GM18505 (cell line): ENCODE measurements at regions not wholly inside any gene's neighbourhood (a gene's known extent, or its start where the extent isn't known, plus 50 kb on each side); places are given as distances from the start of the nearest gene placed in this dataset.

ENCODE experiments used
- ATAC-seq: cut with Tn5 transposase; IDR thresholded peaks from one replicate; pipeline ENCODE4 v1.9.1; 2021; ENCODE audit not compliant: unreplicated experiment
- POLR2A ChIP-seq: IDR thresholded peaks from 4 replicates; pipeline ENCODE4 v1.6.1; 2011; ENCODE audit warnings: borderline replicate concordance; ENCODE audit not compliant: insufficient read depth, insufficient read length; ENCODE audit errors: extremely low read depth

GRCh38 chr5:173815571-173815970 lies 72.6 kb upstream of the CPEB4 start:
- no peak for ATAC-seq
- TF ChIP-seq POLR2A = no peak

GRCh38 chr5:173816728-173817127 lies 71.4 kb upstream of the CPEB4 start:
- no peak for ATAC-seq
- TF ChIP-seq POLR2A = no peak

- no peak for ATAC-seq
- TF ChIP-seq POLR2A = no peak
Measured at GRCh38 chr5:173817561-173817960, 70.6 kb upstream of the CPEB4 start.

- ATAC-seq = no peak
- no peak for TF ChIP-seq POLR2A
Measured at GRCh38 chr5:173819521-173819920, 68.6 kb upstream of the CPEB4 start.

GRCh38 chr5:173823274-173823644 lies 64.9 kb upstream of the CPEB4 start:
- TF ChIP-seq POLR2A = no peak
- no peak for ATAC-seq

- TF ChIP-seq POLR2A = no peak
- no peak for ATAC-seq
Measured at GRCh38 chr5:173823721-173824567, 64.2 kb upstream of the CPEB4 start.

GRCh38 chr5:173825215-173825865 lies 62.8 kb upstream of the CPEB4 start:
- TF ChIP-seq POLR2A = no peak
- ATAC-seq = no peak

GRCh38 chr5:173826086-173826427 lies 62.1 kb upstream of the CPEB4 start:
- no peak for ATAC-seq
- TF ChIP-seq POLR2A = no peak

- ATAC-seq = no peak
- TF ChIP-seq POLR2A = no peak
Measured at GRCh38 chr5:173826428-173827350, 61.5 kb upstream of the CPEB4 start.

- ATAC-seq = no peak
- no peak for TF ChIP-seq POLR2A
Measured at GRCh38 chr5:173828952-173829351, 59.2 kb upstream of the CPEB4 start.

- TF ChIP-seq POLR2A = no peak
- no peak for ATAC-seq
Measured at GRCh38 chr5:173829826-173830225, 58.3 kb upstream of the CPEB4 start.

GRCh38 chr5:173830421-173830820 lies 57.7 kb upstream of the CPEB4 start:
- no peak for TF ChIP-seq POLR2A
- ATAC-seq = no peak

GRCh38 chr5:173831196-173831914 lies 56.8 kb upstream of the CPEB4 start:
- no peak for ATAC-seq
- TF ChIP-seq POLR2A = no peak
